Activated T-cell treated with anti-CD3 and anti-CD28 coated beads for 24 hours (primary cell): ENCODE measurements at regions not wholly inside any gene's neighbourhood (a gene's known extent, or its start where the extent isn't known, plus 50 kb on each side); places are given as distances from the start of the nearest gene placed in this dataset.
"Not testable (repeated sequence)": the region's sequence is repeated elsewhere in the genome, so short reads cannot be mapped to it uniquely, and the experiment has no call there.

Experiments
- DNase-seq: peaks from one replicate; pipeline ENCODE4 v3.0.0-alpha.2; 2020; ENCODE audit warnings: low read depth

DNA sequence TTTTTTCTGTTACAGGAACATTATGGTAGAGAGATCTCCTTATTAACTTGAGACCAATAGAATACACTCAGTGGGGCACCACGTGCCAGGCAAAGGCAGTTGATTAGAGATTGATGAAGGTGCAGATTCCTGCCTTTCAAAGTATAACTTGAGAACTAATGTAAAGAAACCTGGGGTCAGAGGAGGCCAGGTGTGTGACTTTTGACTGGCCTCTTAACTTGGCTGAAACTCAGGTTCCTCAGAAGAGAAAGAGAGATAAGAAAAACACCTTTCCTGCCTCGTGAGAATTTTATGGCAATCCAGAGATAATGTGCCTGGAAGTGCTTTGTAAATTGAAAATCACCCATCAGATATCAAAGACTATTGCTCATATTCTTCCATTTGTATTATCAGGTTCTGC lies 110.7 kb upstream of the GZMB start:
- no peak for DNase-seq

DNA sequence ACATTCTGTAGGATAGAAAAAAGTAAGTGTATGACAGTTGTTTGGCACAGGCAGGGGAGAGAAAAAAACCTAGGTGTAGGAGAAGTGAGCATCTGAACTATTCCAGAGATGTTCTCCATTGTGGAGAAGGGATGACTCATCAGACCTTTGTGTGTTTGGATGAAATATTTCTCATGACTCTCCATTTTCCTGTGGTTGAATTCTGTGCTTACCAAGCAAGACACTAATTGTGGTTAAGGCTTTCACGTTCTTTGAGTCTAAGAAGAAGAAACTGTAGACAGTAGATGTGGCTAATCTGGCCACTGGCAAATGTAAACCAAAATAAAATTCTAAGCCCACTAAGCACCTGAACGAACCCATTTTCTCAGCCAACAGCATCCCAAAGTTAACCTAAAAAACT lies 107.9 kb upstream of the GZMB start:
- DNase-seq = no peak

DNA sequence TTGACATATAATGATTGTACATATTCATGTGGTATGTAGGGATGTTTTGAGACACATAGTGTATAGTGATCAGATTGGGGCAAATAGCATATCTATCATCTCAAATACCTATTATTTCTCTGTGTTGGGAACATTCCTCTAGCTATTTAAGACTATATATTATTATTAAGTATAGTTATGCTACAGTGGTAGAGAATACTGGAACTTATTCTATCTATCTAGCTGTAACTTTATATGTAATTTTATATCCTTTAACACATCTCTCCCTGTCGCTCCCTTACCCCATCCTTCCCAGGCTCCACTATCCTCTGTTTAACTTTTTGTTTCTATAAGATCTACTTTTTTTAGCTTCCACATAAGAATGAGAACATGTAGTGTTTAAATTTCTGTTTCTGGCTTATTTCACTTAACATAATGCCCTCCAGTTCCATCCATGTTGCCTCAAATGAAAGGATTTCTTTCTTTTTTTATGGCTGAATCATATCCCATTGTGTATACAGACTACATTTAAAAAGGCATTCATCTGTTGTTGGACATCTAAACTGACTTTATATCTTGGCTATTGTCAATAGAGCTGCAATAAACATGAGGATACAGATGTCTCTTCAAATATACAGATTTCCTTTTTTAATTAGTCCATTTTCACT lies 102.1 kb upstream of the GZMB start:
- no peak for DNase-seq

DNA sequence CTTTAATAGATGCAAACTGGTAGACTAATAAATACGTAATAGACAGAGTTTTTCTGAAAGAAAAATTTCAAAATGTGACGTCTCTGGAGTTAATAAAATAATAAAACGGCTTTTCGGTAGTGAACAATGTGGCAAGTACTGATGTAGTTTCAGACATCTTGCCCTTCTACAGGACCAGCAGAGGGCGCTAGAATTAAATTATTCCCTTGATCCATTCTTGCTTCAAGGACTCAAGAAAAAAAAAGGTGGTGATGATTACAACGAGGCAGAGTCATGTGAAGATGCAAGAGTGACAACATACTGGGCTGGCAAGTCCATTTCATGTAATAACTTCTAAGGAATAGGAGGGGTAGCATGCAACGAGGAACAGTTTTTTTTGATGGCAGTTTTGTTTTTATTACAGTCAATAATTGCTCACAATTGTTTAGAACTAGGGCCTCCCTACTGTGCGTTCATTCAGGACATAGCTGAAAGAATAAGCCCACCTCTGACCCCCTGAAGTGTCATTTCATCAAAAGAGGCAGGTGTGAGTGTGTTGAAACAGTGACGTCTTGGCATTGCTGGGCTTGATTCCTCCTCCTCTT lies 101.0 kb upstream of the GZMB start:
- DNase-seq = no peak

DNA sequence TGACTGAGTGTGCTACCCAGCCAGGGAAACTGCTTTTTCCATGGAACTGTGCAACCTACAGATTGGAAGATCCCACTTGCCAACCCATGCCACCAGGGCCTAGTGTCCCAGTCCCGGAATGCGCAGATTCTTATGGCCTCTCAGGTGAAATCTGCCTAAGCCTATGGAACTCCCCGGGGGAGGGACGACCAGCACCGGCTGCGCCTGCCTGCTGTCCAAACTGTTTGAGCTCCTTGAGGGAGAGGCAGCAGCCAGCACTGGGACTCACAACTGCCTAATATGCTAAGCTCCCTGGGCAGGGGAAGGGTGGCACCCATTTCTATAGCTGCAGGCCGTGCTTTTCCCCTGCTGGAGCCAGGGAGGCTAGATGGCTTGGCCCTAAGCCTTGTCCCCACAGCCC lies 92.5 kb upstream of the GZMB start:
- no peak for DNase-seq

DNA sequence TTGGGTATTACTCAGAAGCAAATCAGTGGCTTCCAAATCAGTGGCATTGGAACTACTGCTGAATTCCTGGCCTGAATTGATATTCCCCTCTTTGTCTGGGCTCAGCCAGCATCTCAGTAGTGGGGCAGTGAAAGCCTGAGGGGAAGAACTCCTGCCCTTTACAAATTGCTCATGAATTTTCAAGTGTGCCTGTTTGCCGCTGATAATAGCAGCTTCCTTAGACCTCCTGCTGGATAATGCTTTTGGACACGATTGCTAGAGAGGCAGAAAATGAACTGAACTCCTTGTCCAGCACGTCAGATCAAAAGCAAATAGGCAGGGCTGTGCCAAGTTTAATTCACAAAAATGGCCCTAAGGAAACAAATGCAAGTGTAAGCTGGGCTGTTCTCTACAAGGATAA lies 91.3 kb upstream of the GZMB start:
- no peak for DNase-seq

DNA sequence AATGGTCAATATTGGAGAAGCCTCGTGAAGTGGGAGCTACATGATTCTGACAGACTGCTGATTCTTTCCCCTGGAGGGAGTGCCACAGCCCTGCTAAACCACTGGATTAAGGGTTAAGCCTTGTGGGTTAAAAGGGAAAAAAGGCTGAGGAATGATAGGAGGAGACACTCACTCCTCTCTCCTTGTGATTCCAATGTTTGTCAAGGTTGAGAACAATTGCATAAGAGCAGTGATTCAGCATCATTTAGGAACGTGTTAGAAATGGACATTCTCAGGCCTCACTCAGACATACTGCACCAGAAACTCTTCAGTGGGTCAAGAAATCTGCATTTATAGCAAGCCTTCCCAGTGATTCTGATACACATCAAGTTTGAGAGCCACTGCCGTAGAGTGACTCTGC lies 87.8 kb upstream of the GZMB start:
- no peak for DNase-seq

DNA sequence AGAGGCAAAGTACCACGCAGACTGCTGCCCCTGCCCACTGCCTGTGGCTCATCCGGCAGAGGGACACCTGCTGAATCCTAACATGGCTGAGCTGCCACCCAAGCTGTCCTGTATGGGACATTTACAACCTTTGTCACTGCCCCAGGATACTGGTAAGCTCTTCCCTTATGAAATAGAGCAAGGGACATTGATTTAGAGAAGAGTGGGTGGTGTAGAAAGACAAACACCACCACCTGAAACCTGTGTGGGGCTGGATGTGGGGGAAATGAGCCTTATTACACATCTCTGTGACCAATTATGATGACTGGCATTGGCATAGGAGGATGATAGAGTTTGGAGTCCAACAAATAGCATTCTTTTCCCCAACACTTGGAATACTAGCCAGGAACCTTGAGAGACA lies 81.2 kb upstream of the GZMB start:
- DNase-seq = no peak

DNA sequence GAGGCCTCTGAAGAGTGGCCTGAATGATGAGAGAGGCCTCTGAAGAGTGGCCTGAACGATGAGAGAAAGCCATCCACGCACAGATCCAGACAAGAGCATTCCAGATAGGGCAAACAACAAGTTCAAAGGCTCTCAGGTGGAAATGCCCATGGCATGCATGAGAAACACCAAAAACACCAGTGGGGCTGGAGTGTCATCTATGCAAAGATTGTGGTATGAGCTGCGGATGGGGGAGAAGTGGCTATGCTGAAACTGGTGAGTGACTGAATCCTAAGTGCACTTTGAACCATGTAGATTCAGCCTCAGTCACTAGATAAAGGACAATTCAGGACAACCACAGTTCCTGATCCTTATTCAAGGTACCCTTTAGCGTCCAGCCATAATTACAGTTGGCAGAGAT lies 79.4 kb upstream of the GZMB start:
- DNase-seq = no peak

DNA sequence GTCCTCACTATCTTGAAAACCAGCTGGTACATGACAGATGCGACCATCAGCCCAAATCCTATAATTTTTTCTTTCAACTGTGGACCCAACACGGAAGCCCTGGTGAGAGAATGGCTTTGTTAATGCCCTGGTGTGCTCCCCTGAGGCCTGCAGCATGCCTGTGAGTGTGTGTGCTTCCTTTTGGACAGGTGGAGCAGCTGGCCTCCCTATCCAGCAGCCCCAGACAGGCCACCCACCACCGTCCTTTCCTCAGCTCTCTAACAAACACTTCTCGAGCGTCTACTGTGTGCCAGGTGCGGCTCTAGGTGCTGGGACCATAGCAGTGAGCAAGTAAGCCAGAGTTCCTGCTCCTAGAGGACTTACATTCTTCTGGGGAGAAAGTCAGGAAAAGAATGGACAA lies 78.9 kb upstream of the GZMB start:
- DNase-seq = no peak

DNA sequence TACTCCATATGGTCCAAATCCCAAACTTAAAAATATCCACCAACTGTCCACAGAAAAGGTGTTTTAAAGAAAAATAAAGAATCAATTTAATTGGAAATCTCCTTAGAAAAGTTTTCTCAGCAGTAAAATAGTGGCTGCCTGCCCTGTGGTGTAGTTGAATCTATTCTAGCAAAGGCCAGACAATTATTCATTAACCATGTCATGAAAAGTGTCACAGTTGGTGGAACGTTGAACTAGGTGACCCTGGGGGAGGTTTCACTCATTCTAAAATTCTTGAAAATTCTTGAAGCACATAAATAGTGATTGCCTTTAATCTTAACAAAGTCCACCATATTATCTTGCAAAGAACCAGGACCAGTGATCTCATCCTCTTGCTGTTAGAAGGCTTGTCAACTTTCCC lies 78.4 kb upstream of the GZMB start:
- DNase-seq = no peak

DNA sequence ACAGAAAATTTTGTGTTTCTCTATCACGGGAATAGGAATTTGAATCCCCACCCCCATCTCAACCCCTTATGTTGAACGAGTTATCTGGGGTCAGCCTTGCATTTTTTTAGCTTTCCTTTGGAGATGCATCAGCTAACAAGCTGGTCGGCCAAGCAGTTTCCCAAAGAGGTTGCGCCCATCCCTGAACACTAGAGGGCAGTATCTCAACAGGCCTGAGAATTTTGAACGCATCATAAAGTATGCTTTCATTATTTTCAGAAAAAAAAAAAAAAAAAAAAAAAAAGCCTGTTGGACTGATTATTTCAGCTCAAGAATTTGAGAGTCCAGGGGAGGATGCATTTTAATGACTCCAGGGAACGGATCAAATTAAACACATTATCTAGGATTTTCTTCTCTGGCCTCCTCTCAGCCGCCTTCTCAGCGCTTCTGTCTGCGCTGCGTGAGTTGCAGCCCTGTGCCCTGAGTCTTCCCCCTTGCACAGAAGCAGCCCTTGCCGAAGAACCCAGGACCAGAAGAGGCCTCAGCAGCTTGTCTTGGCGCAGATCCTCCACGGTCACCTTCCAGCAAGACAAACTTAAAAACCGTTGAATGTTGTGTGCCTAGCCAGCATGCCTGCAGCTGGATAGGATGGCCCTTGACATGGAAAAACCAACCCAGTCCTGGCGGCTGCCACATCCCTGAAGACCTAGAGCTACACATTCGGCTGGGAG lies 76.6 kb upstream of the GZMB start:
- peak; percentile 46 for DNase-seq

DNA sequence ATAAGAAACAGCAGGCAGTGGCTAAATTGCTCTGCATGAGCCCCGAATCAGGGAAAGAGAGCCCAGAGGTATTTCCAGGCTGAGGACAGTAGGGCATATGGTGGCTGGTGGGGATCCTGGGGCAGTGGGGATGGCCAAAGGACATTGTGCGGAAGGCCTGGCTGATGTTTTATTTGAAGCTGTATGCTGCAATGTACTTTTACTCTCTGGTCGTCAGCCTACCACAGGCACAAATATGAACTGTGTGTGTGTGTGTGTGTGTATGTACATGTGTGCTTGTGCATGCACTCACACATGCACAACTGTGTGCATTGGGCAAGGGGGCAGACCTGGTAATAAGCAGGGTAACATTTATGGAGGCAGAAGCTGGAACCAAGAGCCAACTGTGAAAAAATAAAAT lies 74.7 kb upstream of the GZMB start:
- no peak for DNase-seq

DNA sequence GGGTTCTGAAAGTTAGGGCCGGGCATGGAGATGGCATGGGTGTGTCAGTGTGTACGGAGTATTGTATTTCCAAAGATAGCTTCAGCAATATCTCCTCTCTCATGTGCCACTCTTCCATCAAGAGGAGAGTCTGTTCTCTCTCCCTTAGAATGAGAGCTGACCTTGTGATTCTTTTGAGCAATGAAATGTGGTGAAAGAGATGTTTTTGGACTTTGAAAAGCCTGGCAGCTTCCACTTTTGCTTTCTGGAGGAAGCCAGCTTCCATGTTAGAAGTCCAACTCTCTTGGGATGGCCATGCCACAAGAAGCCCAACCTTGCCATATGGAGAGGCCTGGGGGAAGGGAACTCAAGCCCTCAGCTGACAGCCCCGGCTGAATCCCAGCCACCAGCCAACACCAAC lies 72.4 kb upstream of the GZMB start:
- DNase-seq = no peak

DNA sequence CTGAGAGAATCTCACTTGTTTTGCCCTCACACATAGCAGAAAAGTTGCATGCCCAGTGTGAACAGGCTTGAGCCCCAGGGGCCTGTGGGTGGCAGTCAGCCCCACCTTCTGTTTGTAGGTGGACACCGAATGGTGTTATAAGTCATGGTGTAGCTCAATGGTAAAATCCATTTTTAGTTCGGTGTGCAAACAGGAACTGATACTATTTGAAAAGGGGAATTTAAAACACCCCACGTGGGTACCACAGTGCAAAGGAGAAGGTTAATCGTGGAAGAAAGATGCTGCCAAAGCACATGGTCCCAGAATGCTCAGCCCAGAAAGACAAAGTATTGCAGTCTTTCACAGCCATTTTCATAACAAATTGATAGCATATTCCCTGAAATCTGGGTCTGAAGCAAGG lies 71.8 kb upstream of the GZMB start:
- DNase-seq = no peak

DNA sequence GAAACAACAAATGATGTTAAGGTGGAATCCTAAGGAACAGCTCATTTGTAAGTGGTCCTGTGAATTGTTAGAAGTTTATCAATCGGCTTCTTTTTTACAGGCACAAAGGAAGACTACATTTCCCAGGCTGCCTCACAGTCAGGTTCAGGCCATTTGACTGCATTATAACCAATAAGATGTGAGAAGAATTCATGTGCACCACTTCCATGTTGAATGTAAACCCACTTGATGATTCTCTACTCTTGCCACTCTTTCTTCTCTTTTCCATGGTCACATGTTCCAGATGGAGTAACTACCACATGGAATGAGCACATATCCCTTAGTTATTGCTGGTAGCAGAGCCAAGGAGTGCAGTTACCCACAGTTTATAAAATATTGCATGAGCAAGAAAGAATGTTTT lies 67.1 kb upstream of the GZMB start:
- DNase-seq = no peak

DNA sequence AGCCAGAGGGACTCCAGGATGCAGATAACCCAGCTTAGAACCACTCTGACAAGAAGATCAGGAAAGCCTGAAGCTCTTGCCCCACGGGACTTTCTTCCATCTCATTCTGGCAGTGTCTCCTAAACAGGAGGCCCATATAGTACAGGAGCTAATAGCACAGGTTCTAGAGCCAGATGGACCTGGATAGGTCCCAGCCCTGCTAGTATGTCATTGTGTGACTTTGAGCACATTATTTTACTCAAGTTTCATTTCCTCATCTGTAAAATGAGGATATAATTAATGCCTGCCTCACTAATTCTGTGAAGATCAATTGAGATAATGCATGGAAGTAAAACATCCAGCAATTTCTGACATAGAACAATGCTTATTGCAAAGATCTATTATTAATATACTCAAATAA lies 66.5 kb upstream of the GZMB start:
- no peak for DNase-seq

DNA sequence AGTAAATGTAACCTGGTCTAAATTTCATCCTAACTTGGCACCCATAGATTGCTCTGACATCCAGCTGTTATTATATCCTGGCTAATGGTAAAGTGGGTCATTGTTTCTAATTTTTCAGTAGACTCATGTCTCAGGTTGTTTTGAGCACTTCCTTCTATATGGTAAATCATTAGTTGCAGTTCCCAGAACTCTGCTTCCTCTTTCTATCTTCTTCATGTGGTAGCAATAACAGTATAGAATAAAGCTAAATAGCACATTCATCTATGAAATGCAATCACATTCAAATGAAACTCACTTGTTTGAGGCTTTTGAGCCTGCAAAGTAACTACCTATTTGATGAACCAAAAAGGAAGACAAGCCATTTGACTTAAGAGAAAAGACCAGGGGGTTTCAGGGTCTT lies 65.1 kb upstream of the GZMB start:
- DNase-seq = no peak

DNA sequence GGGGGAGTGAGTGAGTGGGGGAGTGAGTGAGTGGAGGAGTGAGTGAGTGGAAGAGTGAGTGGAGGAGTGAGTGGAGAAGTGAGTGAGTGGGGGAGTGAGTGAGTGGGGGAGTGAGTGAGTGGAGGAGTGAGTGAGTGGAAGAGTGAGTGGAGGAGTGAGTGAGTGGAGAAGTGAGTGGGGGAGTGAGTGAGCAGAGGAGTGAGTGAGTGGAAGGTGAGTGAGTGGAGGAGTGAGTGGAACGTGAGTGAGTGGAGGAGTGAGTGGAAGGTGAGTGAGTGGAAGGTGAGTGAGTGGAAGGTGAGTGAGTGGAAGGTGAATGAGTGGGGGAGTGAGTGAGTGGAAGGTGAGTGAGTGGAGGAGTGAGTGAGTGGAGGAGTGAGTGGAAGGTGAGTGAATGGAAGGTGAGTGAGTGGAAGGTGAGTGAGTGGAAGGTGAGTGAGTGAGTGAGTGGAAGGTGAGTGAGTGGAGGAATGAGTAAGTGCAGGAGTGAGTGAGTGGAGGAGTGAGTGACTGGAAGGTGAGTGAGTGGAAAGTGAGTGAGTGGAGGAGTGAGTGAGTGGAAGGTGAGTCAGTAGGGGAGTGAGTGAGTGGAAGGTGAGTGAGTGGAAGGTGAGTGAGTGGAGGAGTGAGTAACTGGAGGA lies 62.4 kb upstream of the GZMB start:
- DNase-seq = not testable (repeated sequence)

DNA sequence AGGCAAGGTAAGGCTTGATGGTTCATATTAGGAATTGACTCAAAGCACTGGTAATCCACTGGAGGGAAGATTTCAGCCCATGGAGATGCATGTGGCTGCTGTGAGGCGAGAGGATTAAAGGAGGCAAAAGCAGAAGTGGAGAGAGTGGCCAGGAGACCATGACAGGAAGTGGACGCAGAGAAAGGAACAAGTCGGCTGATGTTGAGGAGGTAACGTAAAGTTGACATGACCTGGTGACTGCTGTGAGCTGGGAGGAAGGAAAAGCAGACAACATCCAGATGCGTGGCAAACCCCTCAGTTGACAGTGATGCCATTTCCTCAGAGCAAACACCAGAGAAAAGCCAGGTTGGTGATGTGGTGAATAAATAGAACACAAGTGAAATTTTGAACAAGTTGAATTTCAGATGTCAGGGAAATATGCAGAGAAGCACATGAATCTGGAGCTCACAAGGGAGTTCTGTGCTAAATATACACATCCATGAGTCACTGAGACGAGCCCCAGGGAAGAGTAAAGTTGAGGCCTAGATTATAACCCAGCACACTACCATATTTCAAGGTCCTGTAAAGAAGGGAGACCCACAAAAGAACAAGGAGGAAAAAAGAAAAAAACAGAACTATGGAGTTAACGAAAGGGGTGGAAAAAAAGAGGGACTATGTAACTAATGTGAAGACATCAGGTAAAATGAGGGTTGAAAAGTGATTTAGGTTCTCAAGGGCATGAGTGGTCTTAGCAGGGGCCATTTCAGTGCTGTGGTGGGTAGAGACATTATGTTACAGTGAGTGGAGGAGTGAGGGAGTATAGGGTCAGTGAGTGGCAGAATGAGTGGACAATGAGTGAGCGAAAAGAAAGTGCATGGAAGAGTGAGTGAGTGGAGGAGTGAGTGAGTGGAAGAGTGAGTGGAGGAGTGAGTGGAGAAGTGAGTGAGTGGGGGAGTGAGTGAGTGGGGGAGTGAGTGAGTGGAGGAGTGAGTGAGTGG lies 61.6 kb upstream of the GZMB start:
- DNase-seq = no peak

DNA sequence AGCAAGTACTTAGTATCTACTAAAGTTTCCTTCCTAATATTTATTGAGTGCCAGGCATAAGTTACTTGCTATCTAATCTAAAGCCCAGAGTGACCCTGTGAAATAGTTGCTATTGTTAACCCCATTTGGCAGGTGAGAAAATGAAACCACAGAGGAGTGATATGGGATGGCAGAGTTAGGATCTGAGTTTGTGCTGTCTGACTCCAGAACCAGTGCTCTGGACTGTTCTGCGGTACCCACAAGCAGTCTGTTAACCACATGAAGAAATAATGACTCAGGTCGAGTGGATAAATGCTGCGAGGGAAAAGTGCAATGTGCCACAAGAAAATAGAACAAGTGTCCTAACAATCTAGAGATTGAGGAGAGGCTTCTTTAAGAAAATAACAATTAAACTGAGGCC lies 60.7 kb upstream of the GZMB start:
- DNase-seq = no peak

DNA sequence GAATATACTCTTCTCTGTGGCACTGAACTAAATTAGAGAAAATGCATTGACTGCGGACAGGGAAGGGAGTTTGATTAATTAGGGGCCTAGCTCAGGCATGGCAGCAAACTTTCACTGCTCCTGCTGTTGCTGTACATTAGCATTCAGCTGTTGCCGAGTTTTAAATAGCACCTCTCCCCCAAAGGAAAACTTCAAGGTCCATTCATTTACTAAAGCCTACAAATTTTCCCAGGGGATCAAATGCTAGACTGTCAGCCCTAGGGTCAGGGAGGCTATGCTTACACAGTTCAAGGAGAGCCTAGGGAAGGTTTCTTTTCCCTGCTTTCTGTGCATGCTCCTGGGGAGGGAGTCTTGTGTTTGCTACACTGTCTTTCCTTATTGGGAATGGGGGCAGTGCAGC lies 60.0 kb upstream of the GZMB start:
- DNase-seq = no peak
